GM18868 (cell line): ENCODE measurements at regions not wholly inside any gene's neighbourhood (a gene's known extent, or its start where the extent isn't known, plus 50 kb on each side); places are given as distances from the start of the nearest gene placed in this dataset.

ENCODE experiments used
- ATAC-seq: cut with Tn5 transposase; IDR thresholded peaks from one replicate; pipeline ENCODE4 v1.9.1; 2021; ENCODE audit warnings: mild to moderate bottlenecking, moderate library complexity; ENCODE audit not compliant: unreplicated experiment

DNA sequence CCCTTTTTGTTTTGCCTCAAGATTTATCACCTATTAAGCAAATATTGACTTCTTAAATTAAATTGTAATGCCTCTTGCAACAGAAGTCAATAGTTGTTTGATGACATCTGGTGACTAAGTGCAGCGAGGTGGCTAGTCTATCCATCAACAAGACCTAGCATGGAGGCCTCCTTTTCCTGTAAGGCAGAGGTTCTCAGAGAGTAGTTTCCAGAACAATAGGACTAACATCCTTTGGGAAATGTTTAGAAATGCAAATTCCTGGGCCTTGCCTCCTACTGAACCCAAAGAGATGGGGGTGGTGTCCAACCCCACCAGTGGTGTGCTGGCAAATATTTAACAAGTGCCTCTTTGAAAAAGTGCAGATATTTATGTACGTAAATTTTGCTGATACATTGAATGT, 143.7 kb downstream of the SCP2D1 start:
- no peak for ATAC-seq

DNA sequence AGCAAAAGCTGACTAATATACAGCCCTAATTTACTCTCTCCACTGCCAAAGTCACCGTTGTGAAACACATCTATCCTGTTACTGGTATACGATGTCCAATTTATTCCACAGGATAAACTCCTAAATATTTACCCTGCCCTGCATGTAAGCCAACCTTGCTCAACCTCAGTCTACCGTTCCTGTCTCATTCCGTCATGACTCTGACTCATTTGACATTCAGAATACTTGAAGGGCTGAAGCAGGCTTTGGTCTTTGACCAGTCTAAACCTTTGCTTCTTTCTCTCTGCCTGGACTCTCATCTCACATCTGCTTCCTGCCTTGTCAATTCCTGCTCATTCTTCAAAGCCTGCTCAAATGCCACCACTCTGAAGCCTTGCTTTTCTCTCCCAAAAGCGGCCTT, 157.5 kb downstream of the SCP2D1 start:
- no peak for ATAC-seq

DNA sequence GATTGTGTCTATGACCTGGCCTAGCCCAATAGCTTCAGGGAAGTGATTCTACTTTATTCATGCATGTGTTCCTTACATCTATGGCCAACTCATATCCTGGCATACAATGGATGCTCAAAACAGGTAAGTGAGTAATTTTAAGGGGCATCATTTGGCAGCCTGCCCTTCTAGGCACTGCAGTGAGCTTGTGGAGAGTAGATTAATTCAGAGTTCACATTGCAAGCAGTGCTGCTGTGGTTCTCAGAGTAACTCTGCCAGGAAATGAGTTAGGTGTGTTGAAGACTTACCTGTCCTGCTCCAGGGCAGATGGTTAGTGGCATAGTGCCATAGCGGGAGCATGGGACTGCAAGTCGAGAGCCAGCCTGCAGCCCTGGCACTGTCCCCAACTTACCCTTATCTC, 158.0 kb downstream of the SCP2D1 start:
- no peak for ATAC-seq

DNA sequence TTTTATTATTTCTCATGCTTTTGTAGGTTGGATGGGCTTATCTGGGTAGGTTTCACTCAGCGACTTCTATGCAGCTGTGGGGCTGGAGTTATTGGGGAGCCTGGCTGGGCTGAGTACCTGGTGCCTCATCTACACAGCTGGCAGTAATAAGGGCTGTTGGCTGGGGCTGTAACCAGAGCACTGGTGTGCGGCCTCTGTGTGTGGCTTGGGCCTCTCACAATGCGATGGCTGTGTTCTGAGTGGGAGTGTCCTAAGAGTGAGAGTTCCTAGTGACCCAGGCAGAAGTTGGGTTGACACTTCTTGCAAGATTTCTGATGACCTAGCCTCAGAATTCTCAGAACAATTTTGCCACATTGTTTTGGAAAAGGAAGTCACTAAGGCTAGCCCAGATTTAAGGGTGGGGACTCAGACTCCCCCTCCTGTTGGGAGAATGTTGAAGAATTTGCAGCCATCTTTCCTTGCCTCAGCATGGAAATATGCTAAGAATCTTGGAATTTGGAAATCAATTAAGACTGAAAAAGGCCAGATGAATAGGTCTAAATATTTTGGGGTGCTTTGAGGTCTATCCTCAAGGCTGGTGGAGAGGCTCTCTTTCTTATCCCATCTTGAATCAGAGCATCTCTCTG, 158.8 kb downstream of the SCP2D1 start:
- ATAC-seq: no peak

DNA sequence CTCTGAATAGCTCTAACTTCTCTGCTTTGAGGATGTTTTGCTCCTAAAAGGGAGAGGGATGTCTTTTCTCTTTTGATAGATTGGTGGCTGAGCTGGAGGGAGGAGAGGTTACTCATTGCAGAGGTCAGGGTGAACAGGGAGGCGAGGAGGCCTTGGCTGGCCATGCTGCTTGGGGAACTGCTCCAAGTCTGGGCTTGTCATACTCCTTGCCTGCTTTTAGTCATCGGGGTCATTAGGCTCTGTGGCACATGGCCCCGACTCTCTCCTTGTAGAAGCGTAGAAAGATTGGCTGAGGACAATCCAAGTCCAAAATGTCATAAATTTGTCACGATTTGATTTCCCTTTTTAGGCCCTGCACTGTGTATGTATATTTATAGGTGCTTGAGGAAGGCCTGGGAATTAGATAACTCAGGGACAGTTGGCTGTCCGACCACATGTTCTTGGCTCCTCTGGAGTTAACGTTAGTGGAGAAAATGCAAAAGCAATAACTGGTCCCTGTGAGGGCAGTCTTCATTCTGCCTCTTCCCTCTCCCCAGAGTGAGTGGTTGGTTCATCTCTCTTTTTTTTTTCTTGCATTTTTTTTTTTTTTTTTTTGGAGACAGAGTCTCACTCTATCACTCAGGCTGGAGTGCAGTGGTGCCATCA, 160.1 kb downstream of the SCP2D1 start:
- ATAC-seq: no peak

DNA sequence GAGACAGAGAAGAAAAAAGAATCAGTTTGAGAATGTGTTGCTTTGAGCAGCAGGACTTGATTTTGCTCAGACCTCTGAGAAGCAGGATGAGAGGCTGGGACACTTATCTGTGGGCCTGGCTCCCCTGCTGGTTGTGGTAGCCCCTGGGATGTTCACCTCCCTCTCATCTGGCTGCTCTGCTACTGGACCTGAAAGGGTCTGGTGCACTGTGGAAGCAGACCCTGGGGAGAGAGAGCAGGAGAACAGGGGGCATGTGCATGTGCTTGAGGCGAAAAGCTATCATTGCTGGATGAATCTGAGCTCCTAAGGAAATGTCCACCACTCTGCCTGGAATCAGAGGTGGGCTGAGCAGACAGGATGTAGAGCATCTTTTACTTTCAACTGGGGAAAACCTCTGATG, 161.1 kb downstream of the SCP2D1 start:
- no peak for ATAC-seq

DNA sequence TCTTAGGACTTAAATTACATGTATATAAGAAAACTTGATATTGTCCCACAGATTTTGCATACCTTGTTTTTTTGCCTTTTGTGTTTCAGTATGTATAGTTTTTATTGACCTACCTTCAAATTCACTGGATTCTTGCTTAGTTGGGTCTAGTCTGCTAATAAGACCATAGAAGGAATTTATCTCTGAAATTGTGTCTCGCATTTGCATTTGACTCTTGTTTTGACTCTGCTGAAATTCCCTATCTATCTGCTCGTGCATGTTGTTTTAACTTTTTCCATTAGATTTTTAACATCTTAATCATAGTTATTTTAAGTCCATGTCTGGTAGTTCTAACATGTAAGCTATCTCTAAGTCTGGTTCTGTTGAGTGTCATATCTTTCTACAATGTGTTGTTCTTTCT, 163.9 kb downstream of the SCP2D1 start:
- no peak for ATAC-seq

DNA sequence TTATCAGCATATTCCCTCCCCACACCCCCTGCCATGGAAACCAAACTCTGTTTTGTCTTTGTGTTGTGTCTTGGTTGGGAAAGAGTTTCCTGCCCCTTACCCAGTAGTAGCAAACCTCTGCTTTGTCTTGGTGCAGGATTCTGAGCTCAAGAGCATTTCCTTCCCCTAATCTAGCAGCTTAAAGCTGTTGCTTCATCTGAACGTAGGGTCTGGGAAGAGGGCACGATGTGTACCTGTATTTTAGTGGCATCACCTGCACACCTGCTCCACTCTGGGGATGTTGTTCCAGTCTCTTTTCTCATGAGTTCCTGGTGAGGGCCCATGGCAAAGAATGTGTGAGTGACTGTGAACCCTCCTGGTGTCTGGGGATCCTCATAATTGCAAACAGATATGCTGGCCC, 164.7 kb downstream of the SCP2D1 start:
- ATAC-seq: no peak

DNA sequence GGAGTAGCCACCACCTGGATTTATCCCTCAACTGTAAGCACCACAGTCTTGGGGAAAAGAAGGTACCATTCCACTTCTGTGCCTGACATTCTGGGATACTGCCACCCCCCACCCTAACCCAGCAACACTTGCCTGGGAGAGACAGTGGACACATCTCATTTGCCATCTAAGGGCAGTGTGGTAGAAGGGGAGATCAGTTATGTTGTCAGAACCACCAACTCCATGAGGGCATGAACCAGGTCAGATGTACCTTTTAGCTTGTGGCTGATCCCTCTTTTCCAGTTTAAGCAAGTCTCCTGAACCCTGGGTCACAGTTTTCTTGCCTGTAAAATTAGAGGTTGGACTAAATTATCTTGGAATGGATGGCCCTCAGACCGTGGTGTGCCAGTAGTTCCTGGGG, 165.5 kb downstream of the SCP2D1 start:
- ATAC-seq: no peak

DNA sequence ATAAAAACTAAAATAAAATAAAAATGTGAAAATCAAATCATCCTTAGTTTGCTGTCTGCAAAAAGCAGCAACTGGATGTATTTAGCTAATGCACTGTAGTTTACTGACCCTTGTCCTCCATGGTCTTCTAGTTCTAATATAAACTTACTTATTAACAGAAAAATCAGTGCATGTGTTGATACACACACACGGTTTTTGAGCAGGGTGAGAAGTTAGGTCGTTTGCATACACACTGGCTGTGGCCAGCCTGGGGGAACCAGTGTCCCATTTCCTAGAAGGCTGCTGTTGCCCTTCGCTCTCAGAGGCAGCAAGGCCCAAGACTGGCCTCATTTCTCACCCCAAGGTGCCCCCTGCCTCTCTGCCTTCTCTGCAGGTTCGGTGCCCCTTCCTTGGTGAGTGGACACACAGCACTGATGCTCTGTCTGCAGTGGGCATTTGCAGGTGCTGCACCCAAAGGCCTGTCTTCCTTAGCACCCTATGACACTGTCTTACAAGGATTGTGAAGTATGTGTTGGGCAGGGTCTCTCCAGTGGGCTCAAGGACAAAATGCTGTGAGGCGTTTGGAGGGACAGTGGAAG, 168.5 kb downstream of the SCP2D1 start:
- no peak for ATAC-seq

DNA sequence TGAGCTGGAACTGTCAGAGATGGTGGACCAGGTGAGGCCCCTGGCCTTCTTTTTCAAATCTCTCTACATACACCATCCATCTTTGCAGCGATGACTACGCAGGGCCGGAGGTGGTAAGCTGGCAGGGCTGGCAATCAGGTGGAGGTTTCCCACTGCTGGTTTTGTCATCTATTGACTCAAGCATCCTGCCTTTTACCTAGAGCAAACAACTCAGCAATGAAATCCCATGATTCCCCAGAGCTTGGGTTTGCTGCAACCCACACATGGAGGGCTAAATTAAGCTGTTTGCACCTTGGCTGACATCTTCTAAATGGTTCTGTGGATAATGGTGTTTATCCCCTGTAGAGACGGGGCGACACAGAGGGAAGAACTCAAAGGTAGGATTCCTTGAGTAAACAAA, 170.2 kb downstream of the SCP2D1 start:
- ATAC-seq: no peak

DNA sequence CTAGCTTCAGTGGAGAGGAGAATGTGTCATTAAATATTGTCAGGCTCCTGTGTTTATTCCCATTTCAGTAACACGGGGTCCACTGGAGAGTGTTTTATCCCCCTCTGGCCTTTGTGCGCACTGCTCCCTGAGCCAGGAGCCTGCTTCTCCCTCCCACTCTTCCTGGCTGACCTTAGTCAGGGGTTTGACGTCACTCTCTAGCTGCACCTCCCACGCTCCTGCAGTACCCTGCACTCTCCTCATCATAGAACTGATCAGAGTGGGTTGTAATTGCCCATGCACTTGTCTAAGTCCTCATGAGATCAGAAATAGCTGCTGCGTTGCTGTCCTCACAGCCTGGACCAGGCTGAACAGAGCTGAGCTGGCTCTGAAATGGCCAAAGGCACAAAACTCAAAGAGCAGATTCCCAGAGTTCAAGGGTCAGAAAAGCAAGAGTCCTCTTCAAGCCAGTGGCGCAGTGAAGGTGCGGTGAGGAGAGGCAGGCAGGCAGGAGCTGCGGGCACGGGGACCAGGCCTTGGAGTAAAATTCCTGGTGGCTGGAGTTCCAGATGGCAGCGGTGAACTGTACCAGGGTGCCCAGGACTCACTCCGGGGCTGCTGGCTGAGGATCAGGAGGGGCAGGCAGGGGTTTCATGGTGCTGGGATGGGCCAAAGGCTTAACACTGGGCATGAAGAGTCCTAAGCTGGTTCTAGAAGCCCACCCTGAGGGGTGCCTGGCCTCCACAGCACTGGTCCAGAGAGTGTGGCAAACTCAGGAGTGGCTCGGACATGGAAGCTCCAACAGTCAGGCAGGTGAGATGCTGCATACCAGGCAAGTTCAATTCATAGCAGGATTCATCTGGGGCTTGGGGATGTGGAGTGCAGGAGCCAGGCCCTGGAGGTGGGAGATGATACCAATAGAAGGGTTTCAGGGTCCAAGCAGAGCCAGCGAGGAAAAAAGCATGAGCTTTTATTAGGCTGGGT, 170.9 kb downstream of the SCP2D1 start:
- ATAC-seq: no peak

DNA sequence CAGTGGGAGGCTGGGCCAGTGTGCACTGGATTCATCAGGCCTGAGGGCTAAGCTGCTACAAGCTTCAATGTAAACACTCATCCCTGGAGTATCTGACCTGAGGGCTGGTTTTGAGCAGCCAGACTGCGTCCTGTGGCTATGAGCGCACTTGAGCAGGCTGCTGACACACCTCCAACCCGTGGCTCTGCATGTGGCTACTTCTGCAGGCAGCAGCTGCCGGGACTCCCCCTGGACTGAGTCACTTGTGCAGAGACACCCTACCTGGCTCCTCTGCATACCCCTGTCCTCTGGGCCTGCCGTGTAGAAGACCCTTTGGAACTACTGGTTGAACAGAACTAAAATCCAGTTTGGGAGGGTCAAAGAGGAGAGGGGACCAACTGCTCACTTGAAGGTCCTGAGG, 172.0 kb downstream of the SCP2D1 start:
- ATAC-seq: no peak

DNA sequence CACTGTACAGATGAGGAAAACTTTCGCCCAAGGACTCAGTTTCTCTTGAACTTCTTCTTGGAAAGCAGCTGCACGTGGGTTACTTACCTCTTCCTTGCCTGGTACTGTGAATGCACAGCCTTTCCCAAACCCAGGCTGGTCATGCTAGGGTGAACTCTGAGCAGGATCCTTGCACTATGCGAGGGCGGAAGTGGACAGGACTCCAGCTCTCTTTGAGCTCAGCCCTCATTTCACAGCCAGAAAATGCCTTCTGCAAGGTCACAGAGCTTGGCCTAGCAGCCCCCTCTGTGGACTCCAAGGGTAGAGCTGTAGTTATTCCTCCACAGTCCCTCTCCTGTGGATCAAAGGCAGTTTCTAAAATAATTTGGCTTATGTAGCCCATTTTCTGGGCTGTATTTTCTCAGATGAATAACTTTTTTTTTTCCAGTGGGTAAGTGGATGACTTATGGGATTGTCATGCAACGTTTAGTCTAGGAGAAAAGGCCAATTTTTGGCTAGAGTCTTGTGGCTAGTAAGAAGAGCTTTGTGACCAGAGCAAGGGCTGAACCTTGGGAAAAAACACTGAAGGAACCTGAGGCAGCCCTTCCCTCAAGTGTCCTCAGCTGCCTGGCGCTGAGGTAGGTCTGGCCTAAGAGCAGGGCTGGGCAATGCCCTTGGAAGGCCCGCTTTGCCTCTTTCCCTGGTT, 172.7 kb downstream of the SCP2D1 start:
- ATAC-seq: no peak

DNA sequence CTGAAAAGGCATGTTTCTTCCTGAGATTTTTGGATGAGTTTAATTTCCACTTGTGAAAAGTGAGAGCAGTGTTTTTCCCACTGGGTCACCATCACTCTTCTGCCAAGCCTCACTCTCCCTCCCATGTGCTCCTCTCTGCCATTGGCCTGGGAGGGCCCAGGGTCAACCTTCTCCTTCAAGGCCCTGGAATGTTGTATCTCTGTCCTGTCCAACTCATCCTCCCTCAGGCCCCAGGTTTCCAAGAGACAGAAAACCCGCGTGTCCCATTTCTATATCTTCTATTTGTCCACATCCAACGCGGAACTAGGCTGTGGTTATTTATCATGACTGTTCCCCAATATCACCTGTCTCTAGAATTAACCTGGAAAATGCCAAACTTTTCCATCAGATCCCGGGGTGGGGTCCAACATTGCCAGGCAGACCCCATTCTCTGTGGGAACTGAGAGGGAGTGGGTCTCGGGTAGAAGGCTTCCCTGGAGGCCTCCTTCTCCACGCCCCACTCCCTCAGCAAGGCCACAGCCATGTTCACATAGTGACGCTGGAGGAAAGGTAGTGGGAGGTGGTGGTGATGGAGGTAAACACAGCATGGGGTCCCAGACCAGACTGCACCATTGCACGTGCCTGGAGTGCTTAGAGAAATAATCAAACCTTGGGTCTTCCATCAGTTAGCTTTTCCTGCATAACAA, 173.5 kb downstream of the SCP2D1 start:
- ATAC-seq: no peak

DNA sequence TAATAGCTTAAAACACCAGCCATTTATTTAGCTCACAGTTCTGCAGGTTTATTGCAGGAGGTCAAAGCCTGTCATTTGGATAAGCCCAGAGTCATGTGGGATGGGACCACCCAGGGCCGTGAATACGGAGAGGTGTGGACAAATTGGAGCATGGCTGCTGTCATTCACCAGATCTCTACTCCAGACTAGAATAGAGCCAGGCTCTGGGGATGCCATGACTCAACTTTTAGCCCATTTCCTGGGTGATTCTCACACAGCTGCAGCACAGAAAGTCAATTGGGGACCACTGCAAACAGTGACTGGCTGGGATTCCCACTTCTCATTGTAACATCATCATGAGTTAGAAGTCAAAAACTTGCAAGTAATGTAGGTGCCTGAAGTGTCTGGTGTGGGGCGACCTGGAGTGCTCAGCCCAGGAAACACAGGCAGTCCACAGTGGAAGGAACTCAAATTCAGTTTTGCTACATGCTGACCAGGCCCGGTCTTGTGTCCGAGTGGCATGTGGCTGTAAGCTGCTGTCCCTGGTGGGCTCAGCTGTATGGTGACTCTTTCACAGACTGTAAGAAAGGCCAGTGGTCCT, 174.3 kb downstream of the SCP2D1 start:
- no peak for ATAC-seq

DNA sequence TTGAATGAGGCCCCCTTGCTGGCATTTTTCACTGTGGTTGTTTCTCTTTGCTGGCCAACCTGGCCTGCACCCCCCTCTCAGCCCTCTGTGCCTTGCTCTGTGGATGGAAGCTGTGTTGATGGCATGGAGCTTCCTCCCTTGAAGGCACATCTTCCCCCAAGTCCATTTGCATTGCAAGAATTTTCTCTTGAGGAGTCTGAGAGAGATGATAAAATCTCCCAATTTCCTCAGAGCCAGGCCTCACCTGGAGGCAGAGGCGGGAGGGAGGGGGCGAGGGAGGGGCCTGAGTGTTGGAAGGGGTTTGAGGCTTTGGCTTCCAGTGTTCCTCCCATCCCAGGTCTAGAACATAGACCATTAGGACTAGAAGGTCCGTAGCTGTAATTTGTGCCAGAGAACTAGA, 175.1 kb downstream of the SCP2D1 start:
- ATAC-seq: no peak

DNA sequence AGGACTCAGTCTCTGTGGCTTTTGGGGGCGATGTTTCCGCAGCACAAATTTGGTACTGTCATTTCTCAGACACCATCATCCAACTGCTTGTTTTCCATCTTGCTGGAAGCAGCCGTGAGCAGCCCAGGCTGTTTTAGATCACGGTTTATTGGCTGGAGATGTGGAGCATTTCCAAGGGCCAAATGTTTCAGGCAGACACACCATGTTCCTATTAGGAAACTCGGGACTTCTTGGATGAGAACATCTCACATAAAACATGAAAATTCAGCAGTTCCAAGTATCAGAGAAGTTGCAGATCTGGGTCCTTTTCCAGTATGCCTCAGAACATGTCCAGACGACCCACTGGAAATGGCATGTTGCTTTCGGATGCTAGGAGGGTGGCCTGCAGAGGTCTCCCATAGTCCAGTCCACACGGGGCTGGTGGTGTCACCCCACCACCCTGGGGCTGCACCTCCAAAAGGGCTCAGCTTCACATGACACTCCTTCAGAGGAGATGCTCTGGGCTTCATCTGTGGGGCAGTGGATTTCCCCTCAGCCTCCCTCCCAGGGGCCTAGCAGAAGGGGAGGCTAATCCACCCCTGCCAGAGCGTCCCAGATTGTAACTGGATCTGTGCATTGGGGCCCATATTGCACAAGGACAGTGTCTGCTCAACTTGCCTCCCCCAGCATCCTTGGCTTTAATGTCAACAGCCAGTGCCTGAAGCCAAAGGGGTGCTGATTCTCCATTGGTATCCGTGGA, 176.3 kb downstream of the SCP2D1 start:
- ATAC-seq: no peak

DNA sequence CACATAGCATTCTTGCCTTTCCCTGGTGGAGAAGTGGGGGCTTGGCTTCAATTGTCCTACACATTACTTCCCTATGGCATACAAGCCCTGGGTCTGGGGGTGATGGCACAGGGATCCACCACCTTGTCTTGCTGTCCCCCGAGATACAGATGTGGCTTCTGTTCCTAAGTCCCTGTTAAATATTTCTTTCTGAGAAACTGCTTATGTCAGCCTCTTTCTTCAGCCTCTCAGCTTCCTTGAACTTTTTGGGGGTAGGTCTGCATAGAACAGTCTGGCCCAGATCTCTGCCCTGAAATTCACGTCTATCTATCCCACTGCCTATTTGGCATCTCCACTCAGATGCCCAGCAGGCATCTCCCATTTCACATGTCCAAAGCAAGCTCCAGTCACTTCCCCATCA, 177.4 kb downstream of the SCP2D1 start:
- no peak for ATAC-seq
